ENCODE measurements at regions not wholly inside any gene's neighbourhood (a gene's known extent, or its start where the extent isn't known, plus 50 kb on each side); places are given as distances from the start of the nearest gene placed in this dataset.

GRCh38 chr15:35705030-35705883 lies 159.3 kb upstream of the DPH6 start:
- TF ChIP-seq CTCF (conservative IDR thresholded peaks at IDR 0.05; ENCODE audit: low read depth, low read length) = no peak
- TF ChIP-seq CEBPB (IDR thresholded peaks at IDR 0.05; ENCODE audit: low read depth, low read length) = no peak
- no peak for TF ChIP-seq RCOR1 (IDR thresholded peaks at IDR 0.05; ENCODE audit: insufficient replicate concordance, low read length)
- TF ChIP-seq RAD21 (IDR thresholded peaks at IDR 0.05; ENCODE audit: low read length) = no peak
- TF ChIP-seq CHD1 (IDR thresholded peaks at IDR 0.05; ENCODE audit: low read depth, low read length) = no peak
- TF ChIP-seq POLR2A (IDR thresholded peaks at IDR 0.05; ENCODE audit: low read depth, low read length) = no peak
- no peak for TF ChIP-seq MAFK (IDR thresholded peaks at IDR 0.05; ENCODE audit: low read depth, low read length)
- no peak for TF ChIP-seq ELK1 (IDR thresholded peaks at IDR 0.05; ENCODE audit: borderline replicate concordance, low read depth, low read length)
- TF ChIP-seq RFX5 (IDR thresholded peaks at IDR 0.05; ENCODE audit: low read depth, low read length) = no peak
- no peak for TF ChIP-seq FOS (IDR thresholded peaks at IDR 0.05; ENCODE audit: low read depth, low read length)
- TF ChIP-seq BHLHE40 (IDR thresholded peaks at IDR 0.05; ENCODE audit: low read depth, low read length) = no peak
- TF ChIP-seq SMC3 (IDR thresholded peaks at IDR 0.05; ENCODE audit: low read depth, low read length) = no peak

All from IMR-90 (cell line).